ENCODE measurements at regions not wholly inside any gene's neighbourhood (a gene's known extent, or its start where the extent isn't known, plus 50 kb on each side); places are given as distances from the start of the nearest gene placed in this dataset.

- no peak overlapping the region for H3K4me3 ChIP-seq (replicated peaks in 1 of 4; ENCODE audit: control extremely low read depth in 1 of 4, insufficient read depth in 1 of 4, low read depth in 3 of 4, low read length in 4 of 4)
Measured at GRCh38 chrX:137413190-137413589, 152.7 kb upstream of the ZIC3 start.

GRCh38 chrX:137405449-137406140 lies 160.3 kb upstream of the ZIC3 start:
- Histone ChIP-seq H3K9ac (ENCODE audit: insufficient read depth, low read length) (no peak overlapping the region), H3K27me3 (ENCODE audit: control insufficient read depth, insufficient read depth, low read length) (no peaks in the 10 kb centered on the region), H4K20me1 (ENCODE audit: control insufficient read depth, extremely low read depth, insufficient read depth, low read length) (no peaks in the 10 kb centered on the region), H3K36me3 (ENCODE audit: control insufficient read depth, insufficient read depth, low read length) (no peaks in the 10 kb centered on the region), H3K9me3 (ENCODE audit: control insufficient read depth, insufficient read depth, low read depth, low read length) (no peaks in the 10 kb centered on the region), H3K27ac (ENCODE audit: insufficient read depth, low read length) (no peak overlapping the region), H2AFZ (ENCODE audit: low read length) (no peak overlapping the region), H3K4me2 (ENCODE audit: extremely low read depth, insufficient read depth, low read length) (no peak overlapping the region), H3K4me3 (replicated peaks in 1 of 4; ENCODE audit: control extremely low read depth in 1 of 4, insufficient read depth in 1 of 4, low read depth in 3 of 4, low read length in 4 of 4) (no peak overlapping the region), H3K4me1 (ENCODE audit: control insufficient read depth, extremely low read depth, insufficient read depth, low read length) (no peaks in the 10 kb centered on the region), H3K79me2 (ENCODE audit: control insufficient read depth, insufficient read depth, low read length) (no peaks in the 10 kb centered on the region)
- TF ChIP-seq EZH2 (IDR thresholded peaks at IDR 0.05; ENCODE audit: low read length, missing control alignments): no peak
- TF ChIP-seq CTCF (conservative IDR thresholded peaks at IDR 0.05 in 1 of 2, IDR thresholded peaks at IDR 0.05 in 1 of 2; ENCODE audit: low read depth in 1 of 2, low read length in 2 of 2): no peak
- DNase-seq (ENCODE audit: low read depth in 2 of 2): no peak

More at GRCh38 chrX:137413190-137413589, 152.7 kb upstream of the ZIC3 start:
- no peak for DNase-seq (ENCODE audit: low read depth in 2 of 2)
- H2AFZ ChIP-seq (ENCODE audit: low read length): no peak overlapping the region
- H3K9me3 ChIP-seq (ENCODE audit: control insufficient read depth, insufficient read depth, low read depth, low read length): no peaks in the 10 kb centered on the region
- no peak for TF ChIP-seq EZH2 (IDR thresholded peaks at IDR 0.05; ENCODE audit: low read length, missing control alignments)
- TF ChIP-seq CTCF (conservative IDR thresholded peaks at IDR 0.05 in 1 of 2, IDR thresholded peaks at IDR 0.05 in 1 of 2; ENCODE audit: low read depth in 1 of 2, low read length in 2 of 2): no peak
- no peaks in the 10 kb centered on the region for H3K27me3 ChIP-seq (ENCODE audit: control insufficient read depth, insufficient read depth, low read length)
- H3K36me3 ChIP-seq (ENCODE audit: control insufficient read depth, insufficient read depth, low read length): no peaks in the 10 kb centered on the region
- H3K4me2 ChIP-seq (ENCODE audit: extremely low read depth, insufficient read depth, low read length): no peak overlapping the region
- no peaks in the 10 kb centered on the region for H3K79me2 ChIP-seq (ENCODE audit: control insufficient read depth, insufficient read depth, low read length)
- H3K9ac ChIP-seq (ENCODE audit: insufficient read depth, low read length): no peak overlapping the region
- H4K20me1 ChIP-seq (ENCODE audit: control insufficient read depth, extremely low read depth, insufficient read depth, low read length): no peaks in the 10 kb centered on the region
- H3K4me1 ChIP-seq (ENCODE audit: control insufficient read depth, extremely low read depth, insufficient read depth, low read length): no peaks in the 10 kb centered on the region
- no peak overlapping the region for H3K27ac ChIP-seq (ENCODE audit: insufficient read depth, low read length)

- Histone ChIP-seq H3K4me2 (ENCODE audit: extremely low read depth, insufficient read depth, low read length) (no peak overlapping the region), H3K27me3 (ENCODE audit: control insufficient read depth, insufficient read depth, low read length) (no peaks in the 10 kb centered on the region), H3K79me2 (ENCODE audit: control insufficient read depth, insufficient read depth, low read length) (no peaks in the 10 kb centered on the region), H2AFZ (ENCODE audit: low read length) (no peak overlapping the region), H3K9ac (ENCODE audit: insufficient read depth, low read length) (no peak overlapping the region), H3K4me1 (ENCODE audit: control insufficient read depth, extremely low read depth, insufficient read depth, low read length) (no peaks in the 10 kb centered on the region), H3K27ac (ENCODE audit: insufficient read depth, low read length) (no peak overlapping the region), H3K36me3 (ENCODE audit: control insufficient read depth, insufficient read depth, low read length) (no peaks in the 10 kb centered on the region), H4K20me1 (ENCODE audit: control insufficient read depth, extremely low read depth, insufficient read depth, low read length) (no peaks in the 10 kb centered on the region), H3K9me3 (ENCODE audit: control insufficient read depth, insufficient read depth, low read depth, low read length) (no peaks in the 10 kb centered on the region), H3K4me3 (replicated peaks in 1 of 4; ENCODE audit: control extremely low read depth in 1 of 4, insufficient read depth in 1 of 4, low read depth in 3 of 4, low read length in 4 of 4) (no peak overlapping the region)
- DNase-seq (ENCODE audit: low read depth in 2 of 2): no peak
- TF ChIP-seq CTCF (conservative IDR thresholded peaks at IDR 0.05 in 1 of 2, IDR thresholded peaks at IDR 0.05 in 1 of 2; ENCODE audit: low read depth in 1 of 2, low read length in 2 of 2) (no peak), EZH2 (IDR thresholded peaks at IDR 0.05; ENCODE audit: low read length, missing control alignments) (no peak)
Measured at GRCh38 chrX:137401092-137401491, 164.8 kb upstream of the ZIC3 start.
